ENCODE measurements at regions not wholly inside any gene's neighbourhood (a gene's known extent, or its start where the extent isn't known, plus 50 kb on each side); places are given as distances from the start of the nearest gene placed in this dataset.

DNA sequence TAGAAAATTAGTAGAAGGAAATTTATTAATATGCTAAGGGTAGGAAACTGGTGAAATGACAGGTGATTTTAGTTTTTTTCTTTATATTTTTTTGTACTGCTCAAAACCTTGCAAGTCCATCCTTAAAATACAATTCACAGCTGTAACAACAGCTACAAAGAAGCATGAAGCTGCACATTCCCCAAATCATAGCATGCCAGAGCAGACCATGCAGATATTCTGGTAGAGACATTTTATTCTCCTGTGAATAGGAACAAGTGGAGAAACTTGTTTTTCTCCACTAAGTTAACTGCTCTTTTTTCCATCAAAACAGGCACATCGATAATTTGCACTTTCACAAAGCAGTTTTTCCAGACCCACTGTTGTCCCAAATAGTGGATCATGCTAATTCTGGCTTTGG is 1125.7 kb downstream of the BRINP3 start:
- TF ChIP-seq CTCF (IDR thresholded peaks at IDR 0.05) = no peak
- TF ChIP-seq POLR2A (IDR thresholded peaks at IDR 0.05) = no peak

Data from body of pancreas (tissue), 4 donors.